ENCODE measurements at regions not wholly inside any gene's neighbourhood (a gene's known extent, or its start where the extent isn't known, plus 50 kb on each side); places are given as distances from the start of the nearest gene placed in this dataset.
"Not testable (repeated sequence)": the region's sequence is repeated elsewhere in the genome, so short reads cannot be mapped to it uniquely, and the experiment has no call there.

- no peak for TF ChIP-seq CTCF (IDR thresholded peaks at IDR 0.05; ENCODE audit: low read depth, low read length, missing control alignments)
- no peak overlapping the region for H3K4me3 ChIP-seq (replicated peaks; ENCODE audit: low read depth, low read length)
Measured at GRCh38 chr22:11307998-11308397, 4220.0 kb upstream of the OR11H1 start.

GRCh38 chr22:11309777-11310176 is 4218.2 kb upstream of the OR11H1 start:
- DNase-seq (ENCODE audit: extremely low read depth, low read depth); H3K4me3 ChIP-seq (replicated peaks; ENCODE audit: low read depth, low read length): not testable (repeated sequence)

More at GRCh38 chr22:11307998-11308397, 4220.0 kb upstream of the OR11H1 start:
- DNase-seq (ENCODE audit: extremely low read depth, low read depth) = no peak

GRCh38 chr22:11310647-11311046 is 4217.3 kb upstream of the OR11H1 start:
- DNase-seq (ENCODE audit: extremely low read depth, low read depth); H3K4me3 ChIP-seq (replicated peaks; ENCODE audit: low read depth, low read length): not testable (repeated sequence)

GRCh38 chr22:11312640-11313039 is 4215.4 kb upstream of the OR11H1 start:
- not testable (repeated sequence) for H3K4me3 ChIP-seq (replicated peaks; ENCODE audit: low read depth, low read length); DNase-seq (ENCODE audit: extremely low read depth, low read depth)

GRCh38 chr22:11313040-11313759 is 4214.8 kb upstream of the OR11H1 start:
- not testable (repeated sequence) for DNase-seq (ENCODE audit: extremely low read depth, low read depth); H3K4me3 ChIP-seq (replicated peaks; ENCODE audit: low read depth, low read length)

- not testable (repeated sequence) for H3K4me3 ChIP-seq (replicated peaks; ENCODE audit: low read depth, low read length)
Measured at GRCh38 chr22:11318633-11319032, 4209.4 kb upstream of the OR11H1 start.

GRCh38 chr22:11324439-11325037 is 4203.5 kb upstream of the OR11H1 start:
- not testable (repeated sequence) for H3K4me3 ChIP-seq (replicated peaks; ENCODE audit: low read depth, low read length); DNase-seq (ENCODE audit: extremely low read depth, low read depth)

More at GRCh38 chr22:11318633-11319032, 4209.4 kb upstream of the OR11H1 start:
- not testable (repeated sequence) for DNase-seq (ENCODE audit: extremely low read depth, low read depth)

GRCh38 chr22:11325767-11326166 is 4202.2 kb upstream of the OR11H1 start:
- H3K4me3 ChIP-seq (replicated peaks; ENCODE audit: low read depth, low read length) = no peak overlapping the region
- no peak for TF ChIP-seq CTCF (IDR thresholded peaks at IDR 0.05; ENCODE audit: low read depth, low read length, missing control alignments)
- DNase-seq (ENCODE audit: extremely low read depth, low read depth) = no peak

- H3K4me3 ChIP-seq (replicated peaks; ENCODE audit: low read depth, low read length) = not testable (repeated sequence)
Measured at GRCh38 chr22:11341387-11342068, 4186.5 kb upstream of the OR11H1 start.

GRCh38 chr22:11351181-11351580 is 4176.8 kb upstream of the OR11H1 start:
- H3K4me3 ChIP-seq (replicated peaks; ENCODE audit: low read depth, low read length); DNase-seq (ENCODE audit: extremely low read depth, low read depth): not testable (repeated sequence)

More at GRCh38 chr22:11341387-11342068, 4186.5 kb upstream of the OR11H1 start:
- not testable (repeated sequence) for DNase-seq (ENCODE audit: extremely low read depth, low read depth)

GRCh38 chr22:11352287-11352686 is 4175.7 kb upstream of the OR11H1 start:
- not testable (repeated sequence) for DNase-seq (ENCODE audit: extremely low read depth, low read depth); H3K4me3 ChIP-seq (replicated peaks; ENCODE audit: low read depth, low read length)
